Pancreas (tissue), 10 donors: ENCODE measurements at regions not wholly inside any gene's neighbourhood (a gene's known extent, or its start where the extent isn't known, plus 50 kb on each side); places are given as distances from the start of the nearest gene placed in this dataset.

Experiments used
- ATAC-seq, 4 donors: fragments of 200-7000 bp; cut with Tn5 transposase; one replicate each; pipeline versions ENCODE4 v1.8.0 to v1.9.1; 2020; ENCODE audit warnings: mild to moderate bottlenecking in 4 of 4, moderate library complexity in 4 of 4
- DNase-seq, 6 donors: peaks; one replicate each; pipeline ENCODE4 v3.0.0-alpha.2; 2020
- FAIRE-seq: peaks from 2 replicates; lab custom pipeline; 2012; peaks lifted over from hg19 to GRCh38; lab: Jason Lieb, UNC
- H3K27ac ChIP-seq, 4 donors: fragments of 200-600 bp; sonication (generic); 1 replicate in 3 of 4; 2 replicates in 1 of 4; pipeline versions ENCODE4 v1.5.0 to v1.8.0; 2020
- H3K27me3 ChIP-seq, 4 donors: fragments of 200-600 bp; one replicate each; pipeline ENCODE4 v1.8.0; 2021
- H3K36me3 ChIP-seq, 3 donors: fragments of 200-600 bp; sonication (generic) in 1 of 3; one replicate each; pipeline versions ENCODE4 v1.5.0 to v1.8.0; 2020 to 2021
- H3K4me1 ChIP-seq, 3 donors: fragments of 200-600 bp; one replicate each; pipeline ENCODE4 v1.8.0; 2021
- H3K4me3 ChIP-seq, 4 donors: fragments of 200-600 bp; sonication (generic) in 2 of 4; one replicate each; pipeline versions ENCODE4 v1.5.0 to v1.8.0; 2020 to 2021
- H3K9me3 ChIP-seq, 4 donors: fragments of 200-600 bp; one replicate each; pipeline ENCODE4 v1.8.0; 2021
- CTCF ChIP-seq, 4 donors: fragments of 200-600 bp; sonication (generic) in 3 of 4; IDR thresholded peaks; one replicate each; pipeline versions ENCODE4 v1.5.0 to v1.8.0; 2021; ENCODE audit warnings: antibody characterized with exemption in 4 of 4
- WGBS, 2 donors: extraction: QIAGEN DNeasy Blood & Tissue Kit; methylation state at CpG; one replicate each; pipeline ENCODE4 v1.1.7; 2013; 5-methylcytosine and 5-hydroxymethylcytosine counted together
- intact Hi-C, 3 donors: fragments of 100-400 bp; cut with DNase I; formaldehyde crosslinking; loops; one replicate each; pipeline versions ENCODE4 v1.11.1 to v1.14.2; 2022
- donor health status: healthy with polysubstance abuse.
- donor health status: DM: no; HTN: no; CAD: no; lungs with moderate emphysema.
- donor health status: DM: no; HTN: no; CAD: no.
- donor health status: control.
- donor health status: control.
- donor health status: Bipolar disorder and iron deficiency.
- donor health status: DM: yes; HTN: yes; CAD: no.
- donor health status: DM: no; HTN: no; CAD: no.
- donor health status: DM: no; HTN: no; CAD: no.
- donor health status: DM: yes; HTN: yes; CAD: no.

- FAIRE-seq (no peak), ATAC-seq (no peak), DNase-seq (no peak)
- no peak for TF ChIP-seq CTCF (IDR thresholded peaks at IDR 0.05)
- Histone ChIP-seq H3K36me3 (no peaks in the 10 kb centered on the region), H3K4me1 (no peaks in the 10 kb centered on the region), H3K27ac (no peak overlapping the region), H3K4me3 (no peak overlapping the region), H3K9me3 (no peaks in the 10 kb centered on the region), H3K27me3 (no peaks in the 10 kb centered on the region)
- intact Hi-C loops: no loop called here
- WGBS, 2 donors: 71 to 79% methylated on average over 3 of the region's 3 CpGs
Measured at GRCh38 chr9:30970812-30971211, 1413.6 kb upstream of the ACO1 start.

- H3K36me3 ChIP-seq: no peaks in the 10 kb centered on the region
- H3K27me3 ChIP-seq: no peaks in the 10 kb centered on the region
- ATAC-seq (no peak), DNase-seq (no peak), FAIRE-seq (peak; percentile 85)
- no peaks in the 10 kb centered on the region for H3K4me1 ChIP-seq
- no peaks in the 10 kb centered on the region for H3K9me3 ChIP-seq
- no peak overlapping the region for H3K4me3 ChIP-seq
- no peak for TF ChIP-seq CTCF (IDR thresholded peaks at IDR 0.05)
- H3K27ac ChIP-seq: no peak overlapping the region
- intact Hi-C loops: no loop called here
Measured at GRCh38 chr9:30972654-30973053, 1411.8 kb upstream of the ACO1 start.

- TF ChIP-seq CTCF (IDR thresholded peaks at IDR 0.05): no peak
- Histone ChIP-seq H3K4me3 (no peak overlapping the region), H3K36me3 (no peaks in the 10 kb centered on the region), H3K9me3 (no peaks in the 10 kb centered on the region), H3K27me3 (no peaks in the 10 kb centered on the region), H3K27ac (no peak overlapping the region), H3K4me1 (no peaks in the 10 kb centered on the region)
- intact Hi-C loops: no loop called here
- no peak for DNase-seq
- WGBS, 2 donors: 79 to 80% methylated on average over 1 of the region's 1 CpG
- no peak for FAIRE-seq
- no peak for ATAC-seq
Measured at GRCh38 chr9:30977965-30978364, 1406.5 kb upstream of the ACO1 start.

- 46 to 56% methylated on average over 3 of the region's 3 CpGs for WGBS, 2 donors
- Histone ChIP-seq H3K4me3 (no peak overlapping the region), H3K9me3 (no peaks in the 10 kb centered on the region), H3K4me1 (no peaks in the 10 kb centered on the region), H3K36me3 (no peaks in the 10 kb centered on the region), H3K27me3 (no peaks in the 10 kb centered on the region), H3K27ac (no peak overlapping the region)
- intact Hi-C loops: no loop called here
- no peak for DNase-seq
- TF ChIP-seq CTCF (IDR thresholded peaks at IDR 0.05): no peak
- ATAC-seq: no peak
- no peak for FAIRE-seq
Measured at GRCh38 chr9:30982301-30982700, 1402.1 kb upstream of the ACO1 start.

GRCh38 chr9:30995956-30996738, 1388.3 kb upstream of the ACO1 start:
- no peak for TF ChIP-seq CTCF (IDR thresholded peaks at IDR 0.05)
- intact Hi-C loops: no loop called here
- Histone ChIP-seq H3K4me3 (no peak overlapping the region), H3K36me3 (no peaks in the 10 kb centered on the region), H3K27me3 (no peaks in the 10 kb centered on the region), H3K4me1 (peaks cover 0 to 11% (median 10%) of the 10 kb centered on the region in 3 donors), H3K27ac (peak overlapping the region in 2 of 4 donors; percentile 26 to 47), H3K9me3 (no peaks in the 10 kb centered on the region)
- 71 to 75% methylated on average over 5 of the region's 5 CpGs for WGBS, 2 donors
- no peak for FAIRE-seq
- no peak for DNase-seq
- peak; percentile 87 to 91 (median 90) for ATAC-seq
